ENCODE measurements at regions not wholly inside any gene's neighbourhood (a gene's known extent, or its start where the extent isn't known, plus 50 kb on each side); places are given as distances from the start of the nearest gene placed in this dataset.
"Not testable (repeated sequence)": the region's sequence is repeated elsewhere in the genome, so short reads cannot be mapped to it uniquely, and the experiment has no call there.

GRCh38 chr1:145553795-145554194 is 54.0 kb upstream of the GPR89A start:
- DNase-seq (ENCODE audit: low spot score): not testable (repeated sequence)

GRCh38 chr1:145545055-145545454 is 62.7 kb upstream of the GPR89A start:
- DNase-seq (ENCODE audit: low spot score): no peak

- peak; percentile 15 for DNase-seq (ENCODE audit: low spot score)
These were observed 66.1 kb upstream of the GPR89A start for GRCh38 chr1:145541685-145542084.

DNA sequence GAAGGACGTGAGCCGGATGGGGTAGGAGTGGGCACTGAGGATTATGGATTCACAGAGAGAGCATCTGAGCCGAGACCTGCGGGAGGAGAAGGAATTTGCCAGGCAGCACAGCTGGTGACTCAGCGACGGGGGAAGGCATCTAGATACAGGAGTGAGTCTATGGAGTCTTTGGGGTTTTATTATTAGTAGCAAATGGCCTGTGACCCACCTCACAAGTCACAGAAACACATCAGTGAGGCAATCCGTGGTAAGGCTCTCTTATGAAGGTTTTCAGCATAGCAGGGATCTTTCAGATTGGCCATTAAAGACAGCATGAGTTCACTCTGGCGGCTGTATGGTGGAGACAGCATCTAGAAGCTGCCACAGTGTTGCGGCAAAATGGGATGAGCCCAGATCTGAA is 66.5 kb upstream of the GPR89A start:
- peak; percentile 76 for DNase-seq (ENCODE audit: low spot score)

DNA sequence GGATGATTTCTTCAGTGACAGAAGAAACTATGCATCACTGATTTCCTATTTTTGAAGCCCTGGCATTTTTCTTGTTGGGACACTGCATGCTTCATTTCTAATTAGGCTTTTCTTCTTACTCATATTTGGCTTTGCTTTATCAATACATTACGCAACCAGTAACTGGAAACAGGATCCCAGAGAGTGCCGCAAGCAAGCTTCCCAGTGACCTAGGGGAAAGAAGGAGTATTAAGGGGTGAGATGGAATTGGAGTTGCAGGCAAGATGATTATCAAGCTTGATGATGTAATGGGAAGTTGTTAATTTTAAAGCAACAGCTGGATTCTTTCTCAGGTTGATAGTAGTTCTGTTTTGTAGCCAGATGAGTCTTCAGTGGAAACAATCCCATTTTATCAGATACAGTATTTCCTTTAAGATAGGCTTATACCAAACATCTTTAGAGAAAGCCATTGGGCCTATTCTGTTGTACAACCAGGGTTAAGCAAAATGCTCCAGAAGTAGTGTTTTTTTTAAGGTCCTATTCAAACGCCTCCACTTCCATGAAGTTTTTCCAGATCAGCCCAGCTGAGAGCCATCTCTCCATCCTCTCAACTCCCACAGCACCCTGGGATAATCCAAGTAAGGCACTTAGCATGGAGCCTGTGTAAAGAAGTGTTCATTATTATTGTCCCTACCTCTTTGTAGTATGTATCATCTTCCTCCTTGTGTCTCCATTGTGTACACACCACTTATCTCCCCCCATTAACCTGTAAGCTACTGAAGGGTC is 69.5 kb upstream of the GPR89A start:
- DNase-seq (ENCODE audit: low spot score): not testable (repeated sequence)

DNA sequence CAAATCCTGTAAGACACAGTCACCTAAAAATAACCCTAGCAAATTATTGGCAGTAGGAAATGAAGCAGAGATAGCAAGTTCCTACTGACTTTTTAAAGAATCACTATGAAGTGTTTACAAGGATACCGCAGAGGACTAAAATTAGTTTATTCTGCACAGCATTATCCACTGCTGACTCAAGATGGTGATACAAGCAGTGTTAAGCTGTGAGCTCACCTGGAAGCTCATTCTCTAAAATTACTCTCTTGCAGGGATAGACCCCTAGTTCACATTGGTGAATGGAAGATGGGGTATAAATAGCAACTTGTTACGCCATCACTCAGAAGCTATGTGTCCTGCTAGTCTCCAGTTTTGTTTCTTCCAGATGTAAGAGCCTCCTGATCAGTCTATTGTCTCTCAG is 70.8 kb upstream of the GPR89A start:
- peak; percentile 23 for DNase-seq (ENCODE audit: low spot score)

DNA sequence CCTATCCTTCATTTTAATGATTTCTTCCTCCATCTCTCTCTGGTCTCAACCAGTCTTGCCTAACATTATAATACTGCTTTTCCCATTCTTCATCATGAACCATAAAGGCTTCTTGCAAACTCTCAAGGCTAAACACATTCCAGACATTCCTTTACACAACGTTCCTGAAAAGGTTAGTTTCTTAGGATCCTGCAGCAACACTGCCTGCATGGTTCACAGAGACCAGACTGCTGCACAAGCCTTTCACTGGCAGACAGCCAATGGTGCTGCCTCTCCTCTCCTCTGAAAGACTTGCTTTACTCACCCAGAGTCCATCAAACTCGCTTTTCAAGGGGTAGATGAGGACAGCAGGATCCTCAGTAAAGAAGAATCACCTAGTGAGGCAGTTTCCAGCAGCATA is 72.3 kb upstream of the GPR89A start:
- peak; percentile 86 for DNase-seq (ENCODE audit: low spot score)

DNA sequence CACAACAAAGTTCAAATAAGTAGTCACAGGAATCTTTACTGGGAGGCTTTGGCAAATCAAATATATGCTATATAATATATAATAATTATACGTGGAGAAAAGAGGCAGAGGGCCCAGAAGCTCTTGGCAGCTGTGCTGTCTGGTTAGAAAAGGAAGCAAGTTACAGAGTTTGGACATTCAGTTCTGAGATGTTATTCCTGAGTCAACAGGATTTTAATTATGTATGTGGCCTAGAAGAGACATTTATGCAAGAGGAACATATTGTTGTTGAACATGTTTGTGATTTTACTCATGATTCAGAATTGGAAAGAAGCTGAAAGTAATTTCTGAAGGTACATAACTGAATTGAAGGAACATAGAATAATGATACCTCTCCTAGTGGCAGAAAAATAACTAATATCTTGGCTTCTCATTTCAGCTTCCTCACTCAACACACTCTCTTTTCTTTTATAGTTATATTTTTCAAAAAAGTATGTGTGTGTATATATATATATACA is 79.7 kb upstream of the GPR89A start:
- DNase-seq (ENCODE audit: low spot score): not testable (repeated sequence)

- not testable (repeated sequence) for DNase-seq (ENCODE audit: low spot score)
These were observed 87.6 kb upstream of the GPR89A start for GRCh38 chr1:145520159-145520558.

DNA sequence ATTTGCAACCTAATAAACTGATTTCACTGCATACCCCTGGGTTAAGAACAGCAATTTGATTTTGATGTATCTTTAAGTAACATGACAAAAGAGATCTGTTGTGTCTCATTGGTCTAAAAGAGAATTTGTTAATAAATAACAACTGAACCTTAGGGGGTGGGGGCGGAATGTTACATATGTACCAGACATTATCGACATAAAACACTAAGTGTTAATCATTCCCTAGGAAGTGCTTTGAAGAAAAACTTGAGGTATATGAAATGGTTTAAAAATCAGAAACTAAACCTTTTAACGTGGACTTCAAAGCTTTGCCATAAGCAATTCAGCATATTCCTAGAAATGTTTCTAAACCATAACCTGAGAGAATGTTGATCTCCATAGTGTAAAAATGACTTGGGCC is 88.5 kb upstream of the GPR89A start:
- DNase-seq (ENCODE audit: low spot score): not testable (repeated sequence)

GRCh38 chr1:145513017-145513416 is 87.6 kb upstream of the NBPF20 start:
- DNase-seq (ENCODE audit: low spot score): not testable (repeated sequence)

GRCh38 chr1:145508053-145508452 is 82.7 kb upstream of the NBPF20 start:
- not testable (repeated sequence) for DNase-seq (ENCODE audit: low spot score)

DNA sequence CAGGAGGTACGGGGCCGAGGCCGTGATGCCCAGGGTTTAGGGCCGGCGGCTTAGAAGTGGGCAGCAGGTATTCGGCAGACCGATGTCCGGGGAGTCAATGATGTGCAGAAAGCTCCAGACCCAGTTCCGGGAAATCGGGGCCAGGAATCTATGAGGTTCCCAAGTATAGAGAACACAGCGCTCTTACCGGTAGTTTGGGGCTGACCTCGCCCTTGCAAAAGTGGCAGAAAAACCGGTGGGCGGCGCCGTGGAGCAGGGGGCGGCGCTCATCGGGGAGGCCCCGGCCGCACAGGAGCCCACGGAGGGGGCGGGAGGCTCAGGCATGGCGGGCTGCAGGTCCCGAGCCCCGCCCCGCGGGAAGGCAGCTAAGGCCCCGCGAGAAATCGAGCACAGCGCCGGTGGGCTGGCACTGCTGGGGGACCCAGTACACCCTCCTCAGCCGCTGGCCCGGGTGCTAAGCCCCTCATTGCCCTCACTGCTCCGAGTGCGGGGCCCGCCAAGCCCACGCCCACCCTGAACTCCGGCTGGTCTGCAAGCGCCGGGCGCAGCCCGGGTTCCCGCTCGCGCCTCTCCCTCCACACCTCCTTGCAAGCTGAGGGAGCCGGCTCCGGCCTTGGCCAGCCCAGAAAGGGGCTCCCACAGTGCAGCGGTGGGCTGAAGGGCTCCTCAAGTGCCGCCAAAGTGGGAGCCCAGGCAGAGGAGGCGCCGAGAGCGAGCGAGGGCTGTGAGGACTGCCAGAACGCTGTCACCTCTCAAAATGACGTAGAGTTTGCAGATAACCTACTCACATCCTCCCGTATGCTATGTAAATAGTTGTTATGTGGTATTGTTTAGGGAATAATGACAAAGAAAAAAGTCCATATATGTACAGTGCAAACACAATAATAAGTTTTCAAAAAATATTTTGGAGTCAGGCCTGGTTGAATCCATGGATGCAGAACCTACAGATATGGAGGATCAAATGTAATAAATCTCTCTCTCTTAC is 80.6 kb upstream of the NBPF20 start:
- DNase-seq (ENCODE audit: low spot score): not testable (repeated sequence)

DNA sequence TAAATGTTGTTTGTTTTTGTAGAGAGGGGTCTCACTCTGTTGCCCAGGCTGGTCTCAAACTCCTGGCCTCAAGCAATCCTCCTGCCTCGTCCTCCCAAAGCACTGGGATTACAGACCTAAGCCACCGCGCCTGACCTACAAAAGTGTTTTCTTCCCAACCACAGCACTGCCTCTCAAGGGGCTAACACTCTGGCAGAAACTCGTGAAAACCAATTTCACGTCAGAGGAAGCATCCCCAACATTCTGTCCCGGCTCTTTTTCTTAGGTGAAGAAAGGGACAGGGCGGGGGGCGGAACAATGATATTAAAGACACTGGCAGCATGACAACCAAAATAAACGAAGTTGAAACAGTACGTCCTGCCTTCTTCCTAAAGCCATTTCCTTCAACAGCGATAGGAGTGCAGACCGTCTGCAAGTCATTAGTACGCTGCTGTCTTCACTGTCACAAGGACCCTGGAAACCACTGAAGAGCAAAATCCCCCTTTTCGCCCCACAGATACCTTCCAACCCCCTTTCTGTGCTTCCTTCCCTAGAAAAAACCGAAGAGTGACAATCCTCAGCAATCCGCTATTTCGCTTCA is 79.5 kb upstream of the NBPF20 start:
- not testable (repeated sequence) for DNase-seq (ENCODE audit: low spot score)

- DNase-seq (ENCODE audit: low spot score): not testable (repeated sequence)
These were observed 78.9 kb upstream of the NBPF20 start for GRCh38 chr1:145504310-145504709.

GRCh38 chr1:145500251-145500650 is 74.8 kb upstream of the NBPF20 start:
- not testable (repeated sequence) for DNase-seq (ENCODE audit: low spot score)

DNA sequence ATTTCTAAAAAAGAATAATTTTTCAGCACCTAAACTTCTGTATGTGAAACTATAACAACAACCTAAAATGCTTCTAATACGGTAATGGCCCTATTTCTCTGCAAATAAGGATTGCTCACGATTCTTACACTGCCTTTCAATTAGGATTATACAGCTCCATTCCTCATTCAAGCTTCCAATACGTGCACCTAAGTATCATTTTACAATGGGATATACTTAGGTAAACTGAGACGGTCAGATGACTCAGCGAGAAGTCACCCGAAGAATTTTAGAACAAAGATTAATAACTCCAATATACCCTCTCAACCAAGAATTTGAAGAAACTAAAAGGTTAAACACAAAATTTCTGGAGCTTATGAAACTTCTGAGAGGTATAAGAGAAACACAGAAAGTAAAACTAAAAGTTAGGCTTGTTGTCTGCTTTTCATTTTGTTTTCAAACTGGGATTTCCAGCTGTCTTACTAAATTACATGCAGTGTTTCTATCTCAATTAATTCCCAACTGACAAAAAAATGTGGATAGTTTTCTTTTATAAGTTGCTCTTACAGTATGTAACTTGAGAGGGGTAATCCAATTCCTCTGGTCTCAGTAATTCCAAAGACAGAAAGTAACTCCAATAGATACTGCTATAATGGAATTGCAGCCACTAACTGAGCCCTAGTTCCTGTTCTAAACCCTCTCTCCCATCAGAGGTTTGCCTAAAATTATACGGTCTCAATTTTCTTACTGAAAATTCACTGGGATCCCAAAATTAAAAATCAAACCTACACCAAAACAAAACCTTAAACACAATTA is 69.9 kb upstream of the NBPF20 start:
- DNase-seq (ENCODE audit: low spot score): not testable (repeated sequence)

- DNase-seq (ENCODE audit: low spot score): not testable (repeated sequence)
These were observed 63.0 kb upstream of the NBPF20 start for GRCh38 chr1:145488193-145488933.

DNA sequence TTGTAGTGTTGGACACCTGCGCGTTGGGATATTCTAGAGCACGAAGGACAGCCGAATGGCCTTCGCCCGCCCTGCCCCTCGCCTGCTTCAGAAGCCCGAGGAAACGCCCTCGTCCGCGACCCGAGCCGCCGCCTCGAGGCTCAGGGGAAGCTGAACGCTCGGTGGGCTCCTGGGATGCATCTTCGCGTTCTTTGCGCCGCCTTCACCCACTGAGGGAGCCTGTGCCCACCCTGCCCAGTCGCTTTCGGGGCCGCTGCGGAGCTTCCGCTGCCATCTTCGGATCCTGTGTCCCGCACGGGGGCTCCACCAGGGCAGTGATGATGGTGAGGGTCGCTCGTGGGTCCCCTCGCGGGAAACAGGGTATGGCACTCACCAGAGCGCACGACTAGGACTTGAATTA is 61.8 kb upstream of the NBPF20 start:
- not testable (repeated sequence) for DNase-seq (ENCODE audit: low spot score)

GRCh38 chr1:145484257-145484656 is 58.9 kb upstream of the NBPF20 start:
- DNase-seq (ENCODE audit: low spot score): not testable (repeated sequence)

Measured in kidney tubule cell (primary cell).